ENCODE measurements at regions not wholly inside any gene's neighbourhood (a gene's known extent, or its start where the extent isn't known, plus 50 kb on each side); places are given as distances from the start of the nearest gene placed in this dataset.

GRCh38 chr9:89718176-89718575, 113.4 kb downstream of the GADD45G start:
- H3K4me1 ChIP-seq = no peaks in the 10 kb centered on the region

GRCh38 chr9:89718651-89719050, 113.8 kb downstream of the GADD45G start:
- DNase-seq = no peak
- no peaks in the 10 kb centered on the region for H3K36me3 ChIP-seq
- no peaks in the 10 kb centered on the region for H3K9me3 ChIP-seq
- no peak for TF ChIP-seq CTCF (IDR thresholded peaks at IDR 0.05; ENCODE audit: low read depth, low read length)
- H3K4me1 ChIP-seq = no peaks in the 10 kb centered on the region
- no peak overlapping the region for H3K4me3 ChIP-seq (ENCODE audit: low read depth, low read length)
- no peaks in the 10 kb centered on the region for H3K27me3 ChIP-seq

More at GRCh38 chr9:89718176-89718575, 113.4 kb downstream of the GADD45G start:
- no peak for TF ChIP-seq CTCF (IDR thresholded peaks at IDR 0.05; ENCODE audit: low read depth, low read length)
- Histone ChIP-seq H3K9me3 (no peaks in the 10 kb centered on the region), H3K36me3 (no peaks in the 10 kb centered on the region), H3K4me3 (ENCODE audit: low read depth, low read length) (no peak overlapping the region), H3K27me3 (no peaks in the 10 kb centered on the region)
- DNase-seq = no peak

- Histone ChIP-seq H3K4me3 (ENCODE audit: low read depth, low read length) (no peak overlapping the region), H3K9me3 (no peaks in the 10 kb centered on the region), H3K4me1 (no peaks in the 10 kb centered on the region), H3K27me3 (no peaks in the 10 kb centered on the region), H3K36me3 (no peaks in the 10 kb centered on the region)
- no peak for TF ChIP-seq CTCF (IDR thresholded peaks at IDR 0.05; ENCODE audit: low read depth, low read length)
- no peak for DNase-seq
Measured at GRCh38 chr9:89719202-89719601, 114.4 kb downstream of the GADD45G start.

- no peaks in the 10 kb centered on the region for H3K4me1 ChIP-seq
- H3K36me3 ChIP-seq = no peaks in the 10 kb centered on the region
- no peaks in the 10 kb centered on the region for H3K9me3 ChIP-seq
- TF ChIP-seq CTCF (IDR thresholded peaks at IDR 0.05; ENCODE audit: low read depth, low read length) = no peak
- H3K27me3 ChIP-seq = no peaks in the 10 kb centered on the region
- no peak for DNase-seq
- no peak overlapping the region for H3K4me3 ChIP-seq (ENCODE audit: low read depth, low read length)
Measured at GRCh38 chr9:89720696-89721175, 115.9 kb downstream of the GADD45G start.

- Histone ChIP-seq H3K27me3 (no peaks in the 10 kb centered on the region), H3K4me3 (ENCODE audit: low read depth, low read length) (no peak overlapping the region), H3K9me3 (no peaks in the 10 kb centered on the region), H3K36me3 (no peaks in the 10 kb centered on the region), H3K4me1 (no peaks in the 10 kb centered on the region)
- no peak for DNase-seq
- TF ChIP-seq CTCF (IDR thresholded peaks at IDR 0.05; ENCODE audit: low read depth, low read length) = no peak
Measured at GRCh38 chr9:89721176-89721700, 116.4 kb downstream of the GADD45G start.

GRCh38 chr9:89721971-89722530, 117.2 kb downstream of the GADD45G start:
- H3K36me3 ChIP-seq = no peaks in the 10 kb centered on the region
- H3K9me3 ChIP-seq = no peaks in the 10 kb centered on the region
- no peaks in the 10 kb centered on the region for H3K4me1 ChIP-seq
- H3K4me3 ChIP-seq (ENCODE audit: low read depth, low read length) = no peak overlapping the region
- TF ChIP-seq CTCF (IDR thresholded peaks at IDR 0.05; ENCODE audit: low read depth, low read length) = no peak
- DNase-seq = no peak
- no peaks in the 10 kb centered on the region for H3K27me3 ChIP-seq
